NCI-H748 (cell line): ENCODE measurements at regions not wholly inside any gene's neighbourhood (a gene's known extent, or its start where the extent isn't known, plus 50 kb on each side); places are given as distances from the start of the nearest gene placed in this dataset.
"Not testable (repeated sequence)": the region's sequence is repeated elsewhere in the genome, so short reads cannot be mapped to it uniquely, and the experiment has no call there.

ENCODE experiments used
- DNase-seq: peaks from one replicate; lab custom pipeline; 2025; ENCODE audit not compliant: unreplicated experiment; lab: John Stamatoyannopoulos, UW

- DNase-seq = no peak
Measured at GRCh38 chr4:4670869-4671268, 129.0 kb upstream of the STX18 start.

- DNase-seq = no peak
Measured at GRCh38 chr4:4668355-4669210, 126.7 kb upstream of the STX18 start.

- DNase-seq = no peak
Measured at GRCh38 chr4:4667622-4668081, 125.8 kb upstream of the STX18 start.

GRCh38 chr4:4666693-4667621 is 125.1 kb upstream of the STX18 start:
- DNase-seq = no peak

GRCh38 chr4:4666187-4666586 is 124.3 kb upstream of the STX18 start:
- DNase-seq = no peak

GRCh38 chr4:4664234-4664633 is 122.4 kb upstream of the STX18 start:
- DNase-seq = no peak

GRCh38 chr4:4663028-4663427 is 121.2 kb upstream of the STX18 start:
- no peak for DNase-seq

- no peak for DNase-seq
Measured at GRCh38 chr4:4662230-4662629, 120.4 kb upstream of the STX18 start.

- no peak for DNase-seq
Measured at GRCh38 chr4:4659871-4660651, 118.2 kb upstream of the STX18 start.

GRCh38 chr4:4658052-4658451 is 116.2 kb upstream of the STX18 start:
- DNase-seq = no peak

GRCh38 chr4:4656977-4657376 is 115.1 kb upstream of the STX18 start:
- no peak for DNase-seq

- DNase-seq = no peak
Measured at GRCh38 chr4:4655901-4656300, 114.1 kb upstream of the STX18 start.

- no peak for DNase-seq
Measured at GRCh38 chr4:4655011-4655410, 113.2 kb upstream of the STX18 start.

- DNase-seq = no peak
Measured at GRCh38 chr4:4651811-4652755, 110.2 kb upstream of the STX18 start.

- DNase-seq = no peak
Measured at GRCh38 chr4:4647041-4647440, 105.2 kb upstream of the STX18 start.

- DNase-seq = no peak
Measured at GRCh38 chr4:4645743-4646142, 103.9 kb upstream of the STX18 start.

GRCh38 chr4:4644277-4644676 is 102.4 kb upstream of the STX18 start:
- not testable (repeated sequence) for DNase-seq

- DNase-seq = not testable (repeated sequence)
Measured at GRCh38 chr4:4643743-4644142, 101.9 kb upstream of the STX18 start.

GRCh38 chr4:4643306-4643705 is 101.5 kb upstream of the STX18 start:
- DNase-seq = no peak

GRCh38 chr4:4642496-4643000 is 100.7 kb upstream of the STX18 start:
- no peak for DNase-seq
